Muscle of leg (tissue), 3 donors: ENCODE measurements at regions not wholly inside any gene's neighbourhood (a gene's known extent, or its start where the extent isn't known, plus 50 kb on each side); places are given as distances from the start of the nearest gene placed in this dataset.

Experiments used
- DNase-seq: peaks from one replicate; pipeline ENCODE4 v3.0.0; 2013
- H3K27ac ChIP-seq: one replicate; pipeline ENCODE4 v1.5.1; 2013; ENCODE audit warnings: mild to moderate bottlenecking, low read length, control low read depth
- H3K27me3 ChIP-seq: one replicate; pipeline ENCODE4 v1.6.1; 2013; ENCODE audit warnings: low read length; ENCODE audit not compliant: control insufficient read depth, insufficient read depth
- H3K36me3 ChIP-seq: one replicate; pipeline ENCODE4 v1.6.1; 2013; ENCODE audit warnings: low read length; ENCODE audit not compliant: control insufficient read depth, insufficient read depth
- H3K4me1 ChIP-seq: one replicate; pipeline ENCODE4 v1.6.1; 2013; ENCODE audit warnings: low read length; ENCODE audit not compliant: control insufficient read depth, insufficient read depth
- H3K4me3 ChIP-seq: one replicate; pipeline ENCODE4 v1.5.1; 2013; ENCODE audit warnings: low read length, control low read depth
- H3K9me3 ChIP-seq: replicated peaks from 2 replicates; pipeline ENCODE4 v1.6.1; 2013; ENCODE audit warnings: low read depth, low read length; ENCODE audit not compliant: control insufficient read depth
- WGBS: methylation state at CpG from one replicate; pipeline ENCODE4 v1.1.5; 2013; ENCODE audit warnings: missing lambda C conversion rate; ENCODE audit not compliant: insufficient coverage; 5-methylcytosine and 5-hydroxymethylcytosine counted together

DNA sequence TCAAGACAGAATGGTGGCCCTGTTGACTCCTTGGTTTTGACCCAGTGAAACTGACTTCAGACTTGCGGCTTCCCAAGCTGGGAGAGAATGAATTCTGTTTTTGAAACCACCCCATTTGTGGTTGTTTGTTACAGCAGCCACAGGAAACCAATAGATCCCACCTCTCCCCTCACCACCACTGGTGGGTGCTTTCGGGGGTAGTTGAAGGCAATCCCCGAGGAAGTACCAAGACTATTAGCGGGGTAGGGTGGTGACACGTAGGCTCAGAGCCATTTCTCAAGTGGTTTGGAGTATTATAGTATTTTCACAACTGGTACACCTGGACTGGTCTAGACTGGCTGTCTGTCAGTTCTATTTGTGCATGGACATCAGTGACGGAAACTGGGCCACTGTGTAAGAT, 189.1 kb upstream of the RBPJ start:
- no peaks in the 10 kb centered on the region for H3K36me3 ChIP-seq

GRCh38 chr4:26132858-26133257, 188.0 kb upstream of the RBPJ start:
- no peak for DNase-seq
- peaks cover 10% of the 10 kb centered on the region for H3K4me1 ChIP-seq
- no peaks in the 10 kb centered on the region for H3K36me3 ChIP-seq
- no peak overlapping the region for H3K4me3 ChIP-seq
- H3K27ac ChIP-seq: no peak overlapping the region
- 95% methylated on average over 6 of the region's 6 CpGs for whole genome bisulfite sequencing
- no peaks in the 10 kb centered on the region for H3K9me3 ChIP-seq
- no peaks in the 10 kb centered on the region for H3K27me3 ChIP-seq

More for the DNA sequence above, 189.1 kb upstream of the RBPJ start:
- DNase-seq: no peak
- Histone ChIP-seq H3K9me3 (no peaks in the 10 kb centered on the region), H3K27ac (no peak overlapping the region), H3K4me3 (no peak overlapping the region), H3K4me1 (peaks cover 6% of the 10 kb centered on the region), H3K27me3 (no peaks in the 10 kb centered on the region)
- WGBS: 86% methylated on average over 2 of the region's 6 CpGs

DNA sequence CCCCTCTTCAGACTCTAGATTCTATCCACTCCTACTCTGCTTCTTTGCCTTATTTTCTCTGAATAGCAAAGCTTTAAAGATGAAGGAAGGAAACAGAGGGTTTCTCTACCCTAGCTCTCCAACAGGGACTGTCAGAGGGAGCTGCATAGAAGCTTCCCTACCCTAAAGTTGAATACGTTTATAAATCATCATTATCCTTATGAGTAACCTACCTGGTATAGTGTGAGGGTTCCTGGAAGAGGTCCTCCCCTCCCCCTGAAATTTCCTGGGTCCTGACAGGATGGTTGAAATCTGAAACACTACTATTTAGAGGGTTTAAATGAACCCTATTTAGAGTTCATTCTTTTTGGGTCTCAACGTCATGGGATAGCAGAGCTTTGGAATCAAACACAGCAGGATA, 187.0 kb upstream of the RBPJ start:
- Histone ChIP-seq H3K4me1 (peaks cover 12% of the 10 kb centered on the region), H3K4me3 (no peak overlapping the region), H3K27me3 (no peaks in the 10 kb centered on the region), H3K9me3 (no peaks in the 10 kb centered on the region), H3K36me3 (no peaks in the 10 kb centered on the region), H3K27ac (no peak overlapping the region)
- DNase-seq: no peak
- WGBS: no CpG with 5 or more reads among the region's 2 CpGs

- peaks cover 26% of the 10 kb centered on the region for H3K4me1 ChIP-seq
- H3K27me3 ChIP-seq: no peaks in the 10 kb centered on the region
- no peaks in the 10 kb centered on the region for H3K9me3 ChIP-seq
- WGBS: 45% methylated on average over 3 of the region's 4 CpGs
- DNase-seq: no peak
- H3K36me3 ChIP-seq: no peaks in the 10 kb centered on the region
- no peak overlapping the region for H3K27ac ChIP-seq
- no peak overlapping the region for H3K4me3 ChIP-seq
These were observed 185.5 kb upstream of the RBPJ start for GRCh38 chr4:26135331-26135730.

- Histone ChIP-seq H3K4me3 (no peak overlapping the region), H3K36me3 (no peaks in the 10 kb centered on the region), H3K4me1 (peaks cover 34% of the 10 kb centered on the region), H3K27me3 (no peaks in the 10 kb centered on the region), H3K27ac (no peak overlapping the region), H3K9me3 (no peaks in the 10 kb centered on the region)
- no CpG with 5 or more reads among the region's 2 CpGs for WGBS
- DNase-seq: no peak
These were observed 184.2 kb upstream of the RBPJ start for GRCh38 chr4:26136615-26137014.

- H3K9me3 ChIP-seq: no peaks in the 10 kb centered on the region
- H3K27ac ChIP-seq: peak overlapping the region; percentile 32
- peak; percentile 50 for DNase-seq
- H3K4me3 ChIP-seq: no peak overlapping the region
- 97% methylated on average over 4 of the region's 5 CpGs for WGBS
- H3K4me1 ChIP-seq: peaks cover 41% of the 10 kb centered on the region
- H3K36me3 ChIP-seq: no peaks in the 10 kb centered on the region
- H3K27me3 ChIP-seq: no peaks in the 10 kb centered on the region
These were observed 183.5 kb upstream of the RBPJ start for GRCh38 chr4:26137288-26137687.

DNA sequence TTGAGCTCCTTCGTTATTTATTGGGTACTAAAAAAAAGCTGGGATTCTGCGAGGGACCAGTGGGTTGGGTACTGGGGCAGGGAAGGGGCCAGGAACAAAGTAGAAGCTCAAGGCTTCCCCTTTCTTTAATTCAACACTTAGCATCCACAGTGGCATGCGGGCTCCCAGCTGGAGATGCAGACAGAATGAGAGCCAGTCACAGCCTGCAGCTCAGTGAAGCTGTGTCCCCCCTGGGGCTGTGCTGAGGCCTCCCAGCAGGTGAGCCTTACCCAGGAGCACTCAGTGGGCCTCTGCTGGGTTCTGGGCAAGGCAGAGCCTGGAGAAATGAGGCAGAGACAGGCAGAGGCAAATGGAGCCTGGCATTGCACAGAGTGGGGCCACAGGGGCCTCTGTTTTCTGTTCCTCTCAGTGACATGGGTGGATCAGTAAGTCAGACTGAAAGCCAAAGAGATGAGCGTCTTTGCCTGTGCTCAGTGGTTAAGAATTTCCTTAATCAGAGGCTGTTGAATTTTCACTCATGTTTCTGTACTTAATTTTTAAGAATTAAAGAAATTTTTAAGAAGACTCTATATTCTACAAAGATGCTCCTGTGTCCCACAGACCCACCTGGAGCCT, 181.4 kb upstream of the RBPJ start:
- Histone ChIP-seq H3K36me3 (no peaks in the 10 kb centered on the region), H3K9me3 (no peaks in the 10 kb centered on the region), H3K4me3 (no peak overlapping the region), H3K27me3 (no peaks in the 10 kb centered on the region), H3K27ac (peak overlapping the region; percentile 55), H3K4me1 (peaks cover 45% of the 10 kb centered on the region)
- WGBS: 85% methylated on average over 2 of the region's 4 CpGs
- no peak for DNase-seq

DNA sequence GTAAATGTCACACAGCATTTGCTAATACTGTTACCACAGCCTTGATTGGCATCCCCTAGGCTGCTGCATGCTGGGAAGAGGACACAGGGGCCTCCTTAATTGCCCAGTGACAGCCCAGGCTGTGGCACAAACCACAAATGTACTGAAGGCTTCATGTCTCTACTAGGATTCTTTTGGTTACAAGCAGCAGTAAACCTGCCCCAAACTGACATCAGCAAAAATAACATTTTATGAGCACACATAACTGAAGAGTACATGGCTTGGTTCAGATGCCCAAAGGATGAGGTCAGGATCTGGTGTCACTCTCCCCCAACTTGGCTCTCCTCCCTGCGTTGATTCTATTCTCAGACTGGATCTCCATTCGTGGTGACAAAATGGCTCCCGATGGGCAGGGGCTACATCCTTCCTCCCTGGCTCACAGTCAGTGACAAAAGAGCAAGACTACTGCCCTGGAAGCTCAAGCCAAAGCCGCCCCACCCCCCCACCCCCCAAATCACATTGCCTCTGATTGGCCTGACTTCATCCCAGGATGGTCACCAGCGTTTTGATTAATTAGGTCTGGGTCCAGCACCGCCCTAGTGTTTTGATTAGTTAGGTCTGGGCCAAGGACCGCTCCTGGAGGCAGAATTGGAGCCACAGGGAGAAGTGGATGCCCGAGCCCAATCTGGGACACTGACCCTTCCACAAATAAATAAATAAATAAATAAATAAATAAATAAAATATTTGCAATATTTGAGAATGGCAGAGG, 180.5 kb upstream of the RBPJ start:
- peaks cover 47% of the 10 kb centered on the region for H3K4me1 ChIP-seq
- H3K27ac ChIP-seq: peak overlapping the region; percentile 80
- H3K4me3 ChIP-seq: no peak overlapping the region
- 50% methylated on average over 3 of the region's 8 CpGs for WGBS
- no peaks in the 10 kb centered on the region for H3K27me3 ChIP-seq
- H3K9me3 ChIP-seq: no peaks in the 10 kb centered on the region
- H3K36me3 ChIP-seq: no peaks in the 10 kb centered on the region
- peak; percentile 53 for DNase-seq

- no peaks in the 10 kb centered on the region for H3K27me3 ChIP-seq
- H3K9me3 ChIP-seq: no peaks in the 10 kb centered on the region
- H3K36me3 ChIP-seq: no peaks in the 10 kb centered on the region
- WGBS: 65% methylated on average over 2 of the region's 8 CpGs
- peaks cover 47% of the 10 kb centered on the region for H3K4me1 ChIP-seq
- no peak overlapping the region for H3K4me3 ChIP-seq
- H3K27ac ChIP-seq: peak overlapping the region; percentile 80
- no peak for DNase-seq
These were observed 179.6 kb upstream of the RBPJ start for GRCh38 chr4:26141051-26141721.

GRCh38 chr4:26141911-26142638, 178.7 kb upstream of the RBPJ start:
- DNase-seq: peak; percentile 87
- Histone ChIP-seq H3K27me3 (no peaks in the 10 kb centered on the region), H3K36me3 (no peaks in the 10 kb centered on the region), H3K4me1 (peaks cover 43% of the 10 kb centered on the region), H3K9me3 (no peaks in the 10 kb centered on the region), H3K4me3 (no peak overlapping the region), H3K27ac (peak overlapping the region; percentile 80)
- WGBS: 38% methylated on average over 5 of the region's 8 CpGs
